Ascending aorta (tissue), 2 donors: ENCODE measurements at regions not wholly inside any gene's neighbourhood (a gene's known extent, or its start where the extent isn't known, plus 50 kb on each side); places are given as distances from the start of the nearest gene placed in this dataset.

Experiments used
- DNase-seq, 2 donors: peaks; one replicate each; pipeline ENCODE4 v3.0.0-alpha.2; 2019; ENCODE audit warnings: low spot score in 2 of 2
- H3K27ac ChIP-seq, 2 donors: fragments of 200-600 bp; sonication (generic); one replicate each; pipeline ENCODE4 v1.5.1; 2016 to 2017; ENCODE audit warnings: mild to moderate bottlenecking in 1 of 2
- H3K27me3 ChIP-seq: fragments of 200-600 bp; sonication (generic); one replicate; pipeline ENCODE4 v1.5.1; 2017
- H3K36me3 ChIP-seq, 2 donors: fragments of 200-600 bp; sonication (generic); one replicate each; pipeline ENCODE4 v1.5.1; 2016
- H3K4me1 ChIP-seq, 2 donors: fragments of 200-600 bp; sonication (generic); one replicate each; pipeline ENCODE4 v1.5.1; 2016 to 2017; ENCODE audit warnings: mild to moderate bottlenecking in 1 of 2
- H3K4me3 ChIP-seq, 2 donors: fragments of 200-600 bp; sonication (generic); one replicate each; pipeline ENCODE4 v1.5.1; 2016 to 2017; ENCODE audit warnings: mild to moderate bottlenecking in 1 of 2
- H3K9me3 ChIP-seq, 2 donors: fragments of 200-600 bp; sonication (generic); one replicate each; pipeline ENCODE4 v1.5.1; 2016
- CTCF ChIP-seq, 3 experiments: fragments of 200-600 bp in 2 of 3; fragments of 450-650 bp in 1 of 3; sonication (generic) in 2 of 3; IDR thresholded peaks; one replicate each; pipeline ENCODE4 v1.5.1; 2016 to 2019; ENCODE audit warnings: antibody characterized with exemption in 3 of 3, mild to moderate bottlenecking in 1 of 3, moderate library complexity in 1 of 3
- intact Hi-C: fragments of 100-400 bp; cut with DNase I; formaldehyde crosslinking; loops from one replicate; pipeline ENCODE4 v1.15.1; 2023

- H3K27me3 ChIP-seq = no peaks in the 10 kb centered on the region
- no peaks in the 10 kb centered on the region for H3K4me1 ChIP-seq
- H3K9me3 ChIP-seq = no peaks in the 10 kb centered on the region
- no peak overlapping the region for H3K4me3 ChIP-seq
- DNase-seq = no peak
- H3K27ac ChIP-seq = no peak overlapping the region
- H3K36me3 ChIP-seq = no peaks in the 10 kb centered on the region
- intact Hi-C loops = no loop called here
- TF ChIP-seq CTCF (IDR thresholded peaks at IDR 0.05) = no peak
Observed at GRCh38 chr10:8182806-8183205, 128.3 kb downstream of the GATA3 start.

DNA sequence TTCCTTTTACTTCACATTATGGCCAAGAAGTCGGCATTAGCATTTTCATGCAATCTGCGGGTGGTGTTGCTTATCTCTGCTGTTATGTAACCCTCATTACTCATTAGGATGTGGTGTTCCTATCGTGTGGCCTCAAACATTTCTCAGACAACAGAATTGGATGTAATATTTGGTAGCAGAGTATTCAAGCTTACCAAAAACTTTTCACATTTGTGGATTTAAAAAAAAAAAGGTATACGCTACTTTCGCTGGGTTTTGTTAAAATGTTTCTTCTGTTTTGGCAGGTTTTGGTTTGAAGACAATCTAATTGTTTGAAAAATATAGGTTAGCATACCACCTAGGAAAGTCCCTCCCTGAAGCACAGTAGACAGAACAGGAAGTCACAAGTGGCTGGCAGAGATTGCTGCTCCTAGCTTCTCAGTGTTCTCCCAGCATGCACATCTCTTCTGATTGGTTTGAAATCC, 128.8 kb downstream of the GATA3 start:
- no peaks in the 10 kb centered on the region for H3K36me3 ChIP-seq
- no peak overlapping the region for H3K27ac ChIP-seq
- no peaks in the 10 kb centered on the region for H3K4me1 ChIP-seq
- TF ChIP-seq CTCF (IDR thresholded peaks at IDR 0.05) = no peak
- H3K4me3 ChIP-seq = no peak overlapping the region
- H3K27me3 ChIP-seq = no peaks in the 10 kb centered on the region
- H3K9me3 ChIP-seq = no peaks in the 10 kb centered on the region
- no peak for DNase-seq
- intact Hi-C loops = no loop called here

- no peaks in the 10 kb centered on the region for H3K4me1 ChIP-seq
- H3K27ac ChIP-seq = no peak overlapping the region
- DNase-seq = no peak
- TF ChIP-seq CTCF (IDR thresholded peaks at IDR 0.05) = no peak
- intact Hi-C loops = no loop called here
- no peak overlapping the region for H3K4me3 ChIP-seq
- no peaks in the 10 kb centered on the region for H3K27me3 ChIP-seq
- no peaks in the 10 kb centered on the region for H3K36me3 ChIP-seq
- no peaks in the 10 kb centered on the region for H3K9me3 ChIP-seq
Observed at GRCh38 chr10:8187171-8187666, 132.7 kb downstream of the GATA3 start.

GRCh38 chr10:8189458-8189857, 135.0 kb downstream of the GATA3 start:
- intact Hi-C loops = no loop called here
- DNase-seq = no peak

DNA sequence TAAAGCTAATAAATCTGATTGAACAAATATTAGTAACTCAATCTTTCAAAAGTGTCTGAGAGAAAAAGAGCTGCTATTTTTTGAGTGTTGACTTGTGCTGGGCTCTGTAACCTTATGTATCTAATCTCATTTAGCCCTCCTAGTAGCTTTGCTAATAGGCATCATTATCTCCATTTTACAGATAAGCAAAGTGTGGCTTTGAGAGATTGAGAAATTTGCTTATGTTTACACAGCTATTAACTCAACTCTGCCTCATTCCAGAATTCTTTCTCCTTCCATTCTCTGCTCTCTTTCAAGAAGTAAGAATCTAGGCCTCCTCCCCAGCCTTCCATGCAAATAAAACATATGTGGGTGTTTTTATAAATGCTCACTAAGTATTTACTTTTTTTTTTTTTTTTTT, 137.8 kb downstream of the GATA3 start:
- Histone ChIP-seq H3K4me1 (no peaks in the 10 kb centered on the region), H3K36me3 (no peaks in the 10 kb centered on the region), H3K4me3 (no peak overlapping the region), H3K27ac (no peak overlapping the region), H3K27me3 (no peaks in the 10 kb centered on the region), H3K9me3 (no peaks in the 10 kb centered on the region)
- TF ChIP-seq CTCF (IDR thresholded peaks at IDR 0.05) = no peak
- no peak for DNase-seq
- intact Hi-C loops = no loop called here

More at GRCh38 chr10:8189458-8189857, 135.0 kb downstream of the GATA3 start:
- no peaks in the 10 kb centered on the region for H3K9me3 ChIP-seq
- no peak overlapping the region for H3K27ac ChIP-seq
- no peak overlapping the region for H3K4me3 ChIP-seq
- H3K36me3 ChIP-seq = no peaks in the 10 kb centered on the region
- TF ChIP-seq CTCF (IDR thresholded peaks at IDR 0.05) = no peak
- no peaks in the 10 kb centered on the region for H3K4me1 ChIP-seq
- H3K27me3 ChIP-seq = no peaks in the 10 kb centered on the region

GRCh38 chr10:8193546-8193945, 139.1 kb downstream of the GATA3 start:
- Histone ChIP-seq H3K4me1 (no peaks in the 10 kb centered on the region), H3K27me3 (no peaks in the 10 kb centered on the region), H3K36me3 (no peaks in the 10 kb centered on the region), H3K9me3 (no peaks in the 10 kb centered on the region), H3K4me3 (no peak overlapping the region), H3K27ac (no peak overlapping the region)
- intact Hi-C loops = no loop called here
- DNase-seq = no peak
- TF ChIP-seq CTCF (IDR thresholded peaks at IDR 0.05) = no peak
